BLaER1 (cell line): ENCODE measurements at regions not wholly inside any gene's neighbourhood (a gene's known extent, or its start where the extent isn't known, plus 50 kb on each side); places are given as distances from the start of the nearest gene placed in this dataset.

Experiments used
- H3K27ac ChIP-seq: shearing (Covaris generic); formaldehyde crosslinking; 2 replicates; pipeline ENCODE4 v1.8.1; 2022
- H3K27me3 ChIP-seq: shearing (Covaris generic); formaldehyde crosslinking; 2 replicates; pipeline ENCODE4 v1.8.1; 2022
- H3K36me3 ChIP-seq: shearing (Covaris generic); formaldehyde crosslinking; 2 replicates; pipeline ENCODE4 v1.8.1; 2022
- H3K4me1 ChIP-seq: shearing (Covaris generic); formaldehyde crosslinking; 2 replicates; pipeline ENCODE4 v1.8.1; 2022
- H3K4me2 ChIP-seq: shearing (Covaris generic); formaldehyde crosslinking; 2 replicates; pipeline ENCODE4 v1.8.1; 2022
- H3K4me3 ChIP-seq: shearing (Covaris generic); formaldehyde crosslinking; 2 replicates; pipeline ENCODE4 v1.8.1; 2022
- H3K9ac ChIP-seq: shearing (Covaris generic); formaldehyde crosslinking; 2 replicates; pipeline ENCODE4 v1.8.1; 2022
- H3K9me3 ChIP-seq: shearing (Covaris generic); formaldehyde crosslinking; 2 replicates; pipeline ENCODE4 v1.8.1; 2022
- H4K20me1 ChIP-seq: shearing (Covaris generic); formaldehyde crosslinking; 2 replicates; pipeline ENCODE4 v1.8.1; 2022
- Cebpa-rat ChIP-seq: shearing (Covaris generic); IDR thresholded peaks from 2 replicates; pipeline ENCODE4 v1.8.1; 2022

- H4K20me1 ChIP-seq = no peaks in the 10 kb centered on the region
- no peaks in the 10 kb centered on the region for H3K36me3 ChIP-seq
- H3K27ac ChIP-seq = no peak overlapping the region
- H3K27me3 ChIP-seq = no peaks in the 10 kb centered on the region
- no peak overlapping the region for H3K9ac ChIP-seq
- no peak for TF ChIP-seq Cebpa-rat
- no peak overlapping the region for H3K4me2 ChIP-seq
- H3K4me1 ChIP-seq = peaks cover 22% of the 10 kb centered on the region
- H3K9me3 ChIP-seq = no peaks in the 10 kb centered on the region
- no peak overlapping the region for H3K4me3 ChIP-seq
These were observed 90.2 kb upstream of the SLC38A2 start for GRCh38 chr12:46462641-46463355.

GRCh38 chr12:46461907-46462640 lies 89.5 kb upstream of the SLC38A2 start:
- Histone ChIP-seq H3K4me1 (peaks cover 22% of the 10 kb centered on the region), H3K36me3 (no peaks in the 10 kb centered on the region), H3K27ac (no peak overlapping the region), H3K9ac (no peak overlapping the region), H3K9me3 (no peaks in the 10 kb centered on the region), H3K27me3 (no peaks in the 10 kb centered on the region), H3K4me3 (no peak overlapping the region), H4K20me1 (no peaks in the 10 kb centered on the region), H3K4me2 (no peak overlapping the region)
- TF ChIP-seq Cebpa-rat = no peak

- Histone ChIP-seq H3K27ac (no peak overlapping the region), H3K4me1 (peaks cover 22% of the 10 kb centered on the region), H3K4me2 (no peak overlapping the region), H3K36me3 (no peaks in the 10 kb centered on the region), H3K4me3 (no peak overlapping the region), H3K27me3 (no peaks in the 10 kb centered on the region), H3K9ac (no peak overlapping the region), H3K9me3 (no peaks in the 10 kb centered on the region), H4K20me1 (no peaks in the 10 kb centered on the region)
- no peak for TF ChIP-seq Cebpa-rat
These were observed 88.9 kb upstream of the SLC38A2 start for GRCh38 chr12:46461459-46461858.

GRCh38 chr12:46460682-46461210 lies 88.2 kb upstream of the SLC38A2 start:
- no peak overlapping the region for H3K4me3 ChIP-seq
- no peaks in the 10 kb centered on the region for H4K20me1 ChIP-seq
- no peak overlapping the region for H3K27ac ChIP-seq
- peaks cover 22% of the 10 kb centered on the region for H3K4me1 ChIP-seq
- no peak overlapping the region for H3K9ac ChIP-seq
- H3K36me3 ChIP-seq = no peaks in the 10 kb centered on the region
- H3K4me2 ChIP-seq = no peak overlapping the region; the same call in 1 of the 2 replicates
- H3K27me3 ChIP-seq = no peaks in the 10 kb centered on the region
- TF ChIP-seq Cebpa-rat = no peak
- no peaks in the 10 kb centered on the region for H3K9me3 ChIP-seq

GRCh38 chr12:46459861-46460545 lies 87.4 kb upstream of the SLC38A2 start:
- no peak overlapping the region for H3K4me3 ChIP-seq
- no peak for TF ChIP-seq Cebpa-rat
- peak overlapping the region; percentile 39 for H3K4me2 ChIP-seq
- H3K27me3 ChIP-seq = no peaks in the 10 kb centered on the region
- H3K9ac ChIP-seq = no peak overlapping the region
- H3K9me3 ChIP-seq = no peaks in the 10 kb centered on the region
- H3K36me3 ChIP-seq = no peaks in the 10 kb centered on the region
- no peak overlapping the region for H3K27ac ChIP-seq
- peaks cover 22% of the 10 kb centered on the region for H3K4me1 ChIP-seq
- no peaks in the 10 kb centered on the region for H4K20me1 ChIP-seq

GRCh38 chr12:46459111-46459510 lies 86.5 kb upstream of the SLC38A2 start:
- peaks cover 22% of the 10 kb centered on the region for H3K4me1 ChIP-seq
- no peak overlapping the region for H3K27ac ChIP-seq

GRCh38 chr12:46458500-46459102 lies 86.0 kb upstream of the SLC38A2 start:
- Histone ChIP-seq H3K4me2 (peak overlapping the region; percentile 8; the same call in 1 of the 2 replicates), H3K4me3 (no peak overlapping the region), H3K4me1 (peaks cover 22% of the 10 kb centered on the region), H3K9ac (no peak overlapping the region), H4K20me1 (no peaks in the 10 kb centered on the region), H3K27me3 (no peaks in the 10 kb centered on the region), H3K9me3 (no peaks in the 10 kb centered on the region), H3K27ac (no peak overlapping the region), H3K36me3 (no peaks in the 10 kb centered on the region)
- TF ChIP-seq Cebpa-rat = no peak

More at GRCh38 chr12:46459111-46459510, 86.5 kb upstream of the SLC38A2 start:
- no peak overlapping the region for H3K4me3 ChIP-seq
- no peaks in the 10 kb centered on the region for H3K36me3 ChIP-seq
- H3K9me3 ChIP-seq = no peaks in the 10 kb centered on the region
- no peaks in the 10 kb centered on the region for H3K27me3 ChIP-seq
- peak overlapping the region; percentile 8; the same call in 1 of the 2 replicates for H3K4me2 ChIP-seq
- H3K9ac ChIP-seq = no peak overlapping the region
- TF ChIP-seq Cebpa-rat = no peak
- H4K20me1 ChIP-seq = no peaks in the 10 kb centered on the region

- no peak overlapping the region for H3K27ac ChIP-seq
- H3K4me1 ChIP-seq = peaks cover 22% of the 10 kb centered on the region
- H3K36me3 ChIP-seq = no peaks in the 10 kb centered on the region
- no peak overlapping the region for H3K9ac ChIP-seq
- no peak overlapping the region for H3K4me2 ChIP-seq
- no peaks in the 10 kb centered on the region for H3K27me3 ChIP-seq
- H3K9me3 ChIP-seq = no peaks in the 10 kb centered on the region
- H3K4me3 ChIP-seq = no peak overlapping the region
- no peak for TF ChIP-seq Cebpa-rat
- no peaks in the 10 kb centered on the region for H4K20me1 ChIP-seq
These were observed 85.4 kb upstream of the SLC38A2 start for GRCh38 chr12:46457958-46458357.
